ENCODE measurements at regions not wholly inside any gene's neighbourhood (a gene's known extent, or its start where the extent isn't known, plus 50 kb on each side); places are given as distances from the start of the nearest gene placed in this dataset.
A peak's percentile ranks its signal among the peaks of the same experiment; 100 is the strongest.
"Not testable (repeated sequence)": the region's sequence is repeated elsewhere in the genome, so short reads cannot be mapped to it uniquely, and the experiment has no call there.

DNA sequence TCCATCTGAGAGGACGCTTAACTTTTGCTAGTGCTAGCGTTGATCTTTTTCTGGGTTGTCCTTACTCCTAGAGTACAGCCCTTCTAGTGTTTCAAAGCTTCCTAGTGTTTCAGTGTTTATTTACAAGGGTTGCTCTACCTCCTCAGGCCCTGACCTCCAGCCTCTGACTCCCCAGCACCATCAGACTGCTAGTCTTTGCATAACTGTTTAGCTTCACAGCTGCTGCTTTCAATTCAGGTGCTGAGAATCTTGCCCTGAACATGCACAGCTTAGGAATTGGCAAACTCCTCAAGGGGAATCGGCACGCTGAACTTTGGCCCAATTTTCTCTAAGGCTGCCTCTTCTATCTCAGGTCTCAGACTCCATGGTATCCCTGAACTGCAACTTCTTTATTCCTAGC, 52.9 kb downstream of the OR52B4 start:
- WGBS, result 61% methylated on average over 2 of the region's 4 CpGs
- H3K9me3 ChIP-seq (ENCODE audit: control insufficient read depth, low read length); ATAC-seq; H3K4me1 ChIP-seq (ENCODE audit: control insufficient read depth, insufficient read depth, low read length); intact Hi-C loops (cut with DNase I); H3K4me3 ChIP-seq (ENCODE audit: low read length); DNase-seq; H3K27me3 ChIP-seq (ENCODE audit: control insufficient read depth, insufficient read depth); H3K27ac ChIP-seq (ENCODE audit: low read length): not testable (repeated sequence)

- WGBS, result 93% methylated on average over 3 of the region's 9 CpGs
- DNase-seq; H3K27ac ChIP-seq (ENCODE audit: low read length); ATAC-seq; H3K27me3 ChIP-seq (ENCODE audit: control insufficient read depth, insufficient read depth); intact Hi-C loops (cut with DNase I); H3K4me3 ChIP-seq (ENCODE audit: low read length); H3K9me3 ChIP-seq (ENCODE audit: control insufficient read depth, low read length); H3K4me1 ChIP-seq (ENCODE audit: control insufficient read depth, insufficient read depth, low read length): not testable (repeated sequence)
Measured at GRCh38 chr11:4277225-4277624, 91.0 kb downstream of the OR52B4 start.

- ATAC-seq; intact Hi-C loops (cut with DNase I); DNase-seq; H3K4me1 ChIP-seq (ENCODE audit: control insufficient read depth, insufficient read depth, low read length); H3K9me3 ChIP-seq (ENCODE audit: control insufficient read depth, low read length); H3K27me3 ChIP-seq (ENCODE audit: control insufficient read depth, insufficient read depth); H3K4me3 ChIP-seq (ENCODE audit: low read length); H3K27ac ChIP-seq (ENCODE audit: low read length): not testable (repeated sequence)
- 50% methylated on average over 1 of the region's 3 CpGs for WGBS
Measured at GRCh38 chr11:4251085-4251484, 117.1 kb downstream of the OR52B4 start.

DNA sequence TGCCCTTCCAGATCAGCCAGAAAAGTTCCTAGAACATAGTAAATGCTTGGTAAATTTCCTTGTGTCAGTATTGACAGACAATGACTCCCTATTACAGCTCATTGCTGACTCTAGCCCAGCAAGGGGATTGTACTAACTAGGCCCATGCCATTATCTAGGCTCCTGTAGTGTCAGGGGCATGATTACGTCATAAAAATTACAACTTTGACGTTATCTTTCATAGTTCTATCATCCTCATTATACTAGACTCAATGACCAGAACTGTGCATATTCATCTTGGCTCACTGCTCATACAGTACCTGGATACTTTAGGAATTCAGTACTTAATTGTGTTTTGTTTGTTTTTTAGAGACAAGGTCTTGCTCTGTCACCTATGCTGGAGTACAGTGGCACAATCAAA, 118.7 kb downstream of the OR52B4 start:
- ATAC-seq; H3K27me3 ChIP-seq (ENCODE audit: control insufficient read depth, insufficient read depth); H3K4me1 ChIP-seq (ENCODE audit: control insufficient read depth, insufficient read depth, low read length); intact Hi-C loops (cut with DNase I); H3K4me3 ChIP-seq (ENCODE audit: low read length); DNase-seq; H3K27ac ChIP-seq (ENCODE audit: low read length); H3K9me3 ChIP-seq (ENCODE audit: control insufficient read depth, low read length): not testable (repeated sequence)
- WGBS, result 67% methylated on average over 2 of the region's 2 CpGs

GRCh38 chr11:4237771-4238170, 130.4 kb downstream of the OR52B4 start:
- intact Hi-C loops (cut with DNase I); H3K4me1 ChIP-seq (ENCODE audit: control insufficient read depth, insufficient read depth, low read length); ATAC-seq; H3K4me3 ChIP-seq (ENCODE audit: low read length); H3K9me3 ChIP-seq (ENCODE audit: control insufficient read depth, low read length); H3K27ac ChIP-seq (ENCODE audit: low read length); H3K27me3 ChIP-seq (ENCODE audit: control insufficient read depth, insufficient read depth): not testable (repeated sequence)
- 89% methylated on average over 21 of the region's 21 CpGs for WGBS
- DNase-seq, result peak in 1 of 3 donors; percentile 10

GRCh38 chr11:4218857-4219256, 124.3 kb downstream of the RRM1 start:
- 38% methylated on average over 4 of the region's 4 CpGs for WGBS
- H3K27me3 ChIP-seq (ENCODE audit: control insufficient read depth, insufficient read depth); intact Hi-C loops (cut with DNase I); H3K9me3 ChIP-seq (ENCODE audit: control insufficient read depth, low read length); ATAC-seq; DNase-seq; H3K4me1 ChIP-seq (ENCODE audit: control insufficient read depth, insufficient read depth, low read length); H3K27ac ChIP-seq (ENCODE audit: low read length); H3K4me3 ChIP-seq (ENCODE audit: low read length): not testable (repeated sequence)

DNA sequence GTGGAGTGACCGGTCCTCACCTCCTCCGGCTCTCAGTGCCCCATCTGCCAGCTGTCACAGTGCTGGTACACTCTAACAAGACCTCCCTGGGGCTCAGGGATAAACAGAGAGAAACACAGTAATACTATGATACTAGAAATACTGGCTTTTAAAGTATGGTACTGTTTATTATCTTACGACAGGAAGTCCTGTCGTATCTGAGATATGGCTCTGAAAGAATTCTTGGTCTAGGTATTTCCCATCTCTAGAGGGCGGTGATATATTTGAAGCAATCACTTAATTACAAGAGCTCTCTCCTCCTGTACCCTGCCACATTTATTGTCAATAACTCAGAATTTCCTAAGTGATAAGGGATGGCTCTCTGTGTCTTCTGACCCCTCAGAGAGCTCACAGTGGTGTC, 119.1 kb downstream of the RRM1 start:
- DNase-seq (no peak), ATAC-seq (no peak)
- H3K27ac ChIP-seq (ENCODE audit: low read length), result no peak overlapping the region
- H3K4me3 ChIP-seq (ENCODE audit: low read length), result no peak overlapping the region
- H3K4me1 ChIP-seq (ENCODE audit: control insufficient read depth, insufficient read depth, low read length), result no peaks in the 10 kb centered on the region
- WGBS, result 40% methylated on average over 5 of the region's 5 CpGs
- H3K27me3 ChIP-seq (ENCODE audit: control insufficient read depth, insufficient read depth), result no peaks in the 10 kb centered on the region
- intact Hi-C loops (cut with DNase I), result no loop called here
- H3K9me3 ChIP-seq (ENCODE audit: control insufficient read depth, low read length), result no peaks in the 10 kb centered on the region

GRCh38 chr11:4211991-4212390, 117.4 kb downstream of the RRM1 start:
- 12% methylated on average over 24 of the region's 24 CpGs for WGBS
- Histone ChIP-seq H3K4me3 (ENCODE audit: low read length) (peak overlapping the region; percentile 22), H3K4me1 (ENCODE audit: control insufficient read depth, insufficient read depth, low read length) (no peaks in the 10 kb centered on the region), H3K9me3 (ENCODE audit: control insufficient read depth, low read length) (no peaks in the 10 kb centered on the region), H3K27me3 (ENCODE audit: control insufficient read depth, insufficient read depth) (no peaks in the 10 kb centered on the region), H3K27ac (ENCODE audit: low read length) (no peak overlapping the region)
- DNase-seq, result no peak
- intact Hi-C loops (cut with DNase I), result no loop called here
- no peak for ATAC-seq

GRCh38 chr11:4203603-4204360, 109.2 kb downstream of the RRM1 start:
- 54% methylated on average over 9 of the region's 9 CpGs for WGBS
- peak; percentile 59 to 78 for ATAC-seq
- no peaks in the 10 kb centered on the region for H3K27me3 ChIP-seq (ENCODE audit: control insufficient read depth, insufficient read depth)
- no peaks in the 10 kb centered on the region for H3K9me3 ChIP-seq (ENCODE audit: control insufficient read depth, low read length)
- H3K4me3 ChIP-seq (ENCODE audit: low read length), result no peak overlapping the region
- no peak for DNase-seq
- no peaks in the 10 kb centered on the region for H3K4me1 ChIP-seq (ENCODE audit: control insufficient read depth, insufficient read depth, low read length)
- intact Hi-C loops (cut with DNase I), result no loop called here
- H3K27ac ChIP-seq (ENCODE audit: low read length), result peak overlapping the region; percentile 38

- ATAC-seq (peak; percentile 81 to 94), DNase-seq (no peak)
- no peaks in the 10 kb centered on the region for H3K9me3 ChIP-seq (ENCODE audit: control insufficient read depth, low read length)
- no peak overlapping the region for H3K4me3 ChIP-seq (ENCODE audit: low read length)
- intact Hi-C loops (cut with DNase I), result no loop called here
- H3K27ac ChIP-seq (ENCODE audit: low read length), result peak overlapping the region; percentile 42
- no peaks in the 10 kb centered on the region for H3K4me1 ChIP-seq (ENCODE audit: control insufficient read depth, insufficient read depth, low read length)
- no peaks in the 10 kb centered on the region for H3K27me3 ChIP-seq (ENCODE audit: control insufficient read depth, insufficient read depth)
Measured at GRCh38 chr11:4202749-4203148, 108.2 kb downstream of the RRM1 start.

DNA sequence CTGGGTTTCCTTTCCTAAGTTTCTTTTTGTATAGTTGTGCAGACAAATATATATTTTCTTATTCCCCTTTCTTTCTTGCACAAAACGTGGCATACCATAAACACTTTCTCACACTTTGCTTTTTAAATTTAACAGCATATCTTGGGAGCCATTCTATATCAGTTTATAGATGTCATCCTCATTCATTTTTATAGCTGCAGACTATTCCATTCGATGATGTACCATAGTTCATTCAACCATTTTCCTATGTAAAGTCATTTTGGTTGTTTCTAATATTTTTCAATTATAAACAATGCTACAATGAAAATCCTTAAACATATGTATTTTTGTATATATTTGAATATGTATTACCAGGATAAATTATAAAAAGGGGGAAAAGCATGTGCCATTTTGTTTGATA, 102.5 kb downstream of the RRM1 start:
- WGBS, result 78% methylated on average over 2 of the region's 2 CpGs
- DNase-seq, result no peak
- no peak overlapping the region for H3K4me3 ChIP-seq (ENCODE audit: low read length)

GRCh38 chr11:4195909-4196308, 101.3 kb downstream of the RRM1 start:
- 55% methylated on average over 2 of the region's 2 CpGs for WGBS
- Histone ChIP-seq H3K9me3 (ENCODE audit: control insufficient read depth, low read length) (no peaks in the 10 kb centered on the region), H3K4me3 (ENCODE audit: low read length) (no peak overlapping the region), H3K4me1 (ENCODE audit: control insufficient read depth, insufficient read depth, low read length) (no peaks in the 10 kb centered on the region), H3K27me3 (ENCODE audit: control insufficient read depth, insufficient read depth) (no peaks in the 10 kb centered on the region), H3K27ac (ENCODE audit: low read length) (no peak overlapping the region)
- intact Hi-C loops (cut with DNase I), result no loop called here
- DNase-seq, result no peak
- no peak for ATAC-seq

More for the DNA sequence above, 102.5 kb downstream of the RRM1 start:
- intact Hi-C loops (cut with DNase I), result no loop called here
- Histone ChIP-seq H3K4me1 (ENCODE audit: control insufficient read depth, insufficient read depth, low read length) (no peaks in the 10 kb centered on the region), H3K9me3 (ENCODE audit: control insufficient read depth, low read length) (no peaks in the 10 kb centered on the region), H3K27me3 (ENCODE audit: control insufficient read depth, insufficient read depth) (no peaks in the 10 kb centered on the region), H3K27ac (ENCODE audit: low read length) (no peak overlapping the region)
- no peak for ATAC-seq
